Skin epidermis (tissue), 12 donors: ENCODE measurements at regions not wholly inside any gene's neighbourhood (a gene's known extent, or its start where the extent isn't known, plus 50 kb on each side); places are given as distances from the start of the nearest gene placed in this dataset.

ENCODE experiments used
- H3K27ac ChIP-seq, 21 experiments: fragments of 200-600 bp; sonication (generic) in 11 of 21; one replicate each; pipeline ENCODE4 v1.5.0; 2020; ENCODE audit warnings: mild to moderate bottlenecking in 3 of 21, inconsistent platforms in 2 of 21, moderate library complexity in 2 of 21
- H3K4me3 ChIP-seq, 7 experiments: fragments of 200-600 bp; sonication (generic) in 2 of 7; one replicate each; pipeline ENCODE4 v1.5.0; 2020; ENCODE audit warnings: inconsistent platforms in 2 of 7, mild to moderate bottlenecking in 2 of 7, moderate library complexity in 1 of 7

GRCh38 chr5:175015028-175015685 lies 290.8 kb downstream of the MSX2 start:
- no peak overlapping the region for H3K27ac ChIP-seq

GRCh38 chr5:175013251-175013650 lies 288.9 kb downstream of the MSX2 start:
- Histone ChIP-seq H3K27ac (no peak overlapping the region), H3K4me3 (no peak overlapping the region)

More at GRCh38 chr5:175015028-175015685, 290.8 kb downstream of the MSX2 start:
- H3K4me3 ChIP-seq: no peak overlapping the region

- Histone ChIP-seq H3K4me3 (no peak overlapping the region), H3K27ac (no peak overlapping the region)
Measured at GRCh38 chr5:175012267-175012666, 287.9 kb downstream of the MSX2 start.

DNA sequence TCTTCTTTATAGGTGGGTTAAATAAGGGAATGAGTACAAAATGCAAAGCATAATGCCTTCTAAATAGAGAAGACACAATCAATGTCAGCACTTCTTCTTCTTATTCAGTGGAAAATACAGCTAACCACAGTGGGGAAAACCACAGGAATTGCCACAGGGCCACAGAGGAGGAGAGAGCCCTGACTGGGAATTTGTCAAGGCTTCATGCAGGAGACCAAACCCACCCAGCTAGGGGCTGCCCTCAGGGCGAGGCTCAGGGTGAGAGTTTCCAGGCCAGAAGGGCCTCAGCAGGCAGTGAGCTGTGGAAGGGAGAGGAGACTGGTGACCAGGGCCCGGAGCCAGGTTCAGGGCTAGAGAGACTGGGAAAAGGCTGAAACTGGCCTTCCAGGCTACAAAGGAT lies 279.1 kb downstream of the MSX2 start:
- Histone ChIP-seq H3K4me3 (no peak overlapping the region), H3K27ac (no peak overlapping the region)

DNA sequence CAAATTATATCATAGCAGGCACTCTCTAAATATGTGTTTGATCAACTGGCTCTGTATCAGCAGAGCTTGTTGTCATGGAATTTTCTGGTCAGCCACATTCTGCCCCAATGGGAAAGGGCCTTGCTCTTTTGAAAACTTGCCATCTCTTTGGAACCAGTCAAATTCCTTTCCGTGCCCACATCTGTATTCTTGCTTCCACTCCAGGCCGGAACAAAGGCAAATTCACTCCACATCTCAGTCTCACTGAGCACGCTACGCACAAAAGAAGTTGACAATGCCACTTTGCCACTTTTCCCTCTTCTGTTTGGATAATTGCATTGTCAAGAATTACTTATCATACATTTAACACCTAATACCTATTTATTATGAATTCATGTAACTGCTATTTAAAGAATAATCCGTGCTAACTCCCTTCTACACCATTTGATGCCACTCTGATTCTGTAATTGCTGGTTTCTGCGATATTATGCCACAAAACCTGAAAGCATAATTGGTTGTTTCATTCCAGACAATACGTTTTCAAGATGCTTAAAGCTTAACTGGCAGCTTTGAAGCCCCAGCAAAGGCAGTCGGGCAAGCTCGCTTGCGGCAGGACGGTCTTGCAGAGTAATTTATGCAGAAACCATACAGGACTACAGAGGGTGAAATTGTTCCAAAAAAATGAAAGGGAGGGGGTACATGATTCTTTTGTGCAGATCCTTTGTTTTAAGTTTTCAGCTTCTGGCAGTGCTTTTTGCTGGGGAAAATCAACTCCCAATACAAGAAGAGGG lies 277.7 kb downstream of the MSX2 start:
- no peak overlapping the region for H3K27ac ChIP-seq
- no peak overlapping the region for H3K4me3 ChIP-seq

DNA sequence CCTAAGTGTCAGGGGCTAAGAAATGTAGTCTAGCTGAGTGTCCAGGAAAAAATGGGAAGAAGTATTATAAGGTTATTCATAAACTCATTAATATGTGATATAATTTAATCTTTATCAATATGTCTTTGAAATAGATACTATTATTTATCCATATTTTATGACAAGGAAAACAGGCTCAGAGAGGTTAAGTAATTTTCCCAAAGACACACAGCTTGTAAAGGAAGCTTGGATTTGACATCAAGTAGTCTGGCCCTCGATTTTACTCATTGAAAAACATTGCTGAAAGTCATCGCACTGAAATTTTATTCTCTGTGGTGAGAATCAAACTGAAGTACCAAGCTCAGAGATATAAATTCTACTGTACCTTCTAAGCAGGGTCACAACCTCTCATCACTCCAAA lies 276.9 kb downstream of the MSX2 start:
- no peak overlapping the region for H3K27ac ChIP-seq
- no peak overlapping the region for H3K4me3 ChIP-seq

DNA sequence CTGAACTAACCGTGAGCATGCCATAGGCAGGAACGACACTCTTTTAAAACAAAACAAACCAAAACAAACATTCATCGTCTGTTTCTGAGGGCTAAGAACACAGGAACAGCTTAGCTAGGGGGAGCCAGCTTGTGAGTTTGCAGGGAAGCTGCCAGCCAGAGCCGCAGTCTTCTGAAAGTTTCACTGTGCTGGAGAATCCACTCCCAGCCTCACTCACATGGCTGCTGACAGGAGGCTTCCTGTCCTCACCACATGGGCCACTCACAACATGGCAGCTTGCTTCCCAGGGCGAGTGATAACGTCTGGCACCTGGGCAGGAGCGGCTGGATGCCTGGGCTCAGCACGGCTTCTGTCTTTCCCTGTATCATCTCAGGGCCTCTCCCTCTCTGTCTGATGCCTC lies 275.2 kb downstream of the MSX2 start:
- Histone ChIP-seq H3K27ac (no peak overlapping the region), H3K4me3 (no peak overlapping the region)

- Histone ChIP-seq H3K27ac (no peak overlapping the region), H3K4me3 (no peak overlapping the region)
Measured at GRCh38 chr5:174998131-174998730, 273.8 kb downstream of the MSX2 start.

DNA sequence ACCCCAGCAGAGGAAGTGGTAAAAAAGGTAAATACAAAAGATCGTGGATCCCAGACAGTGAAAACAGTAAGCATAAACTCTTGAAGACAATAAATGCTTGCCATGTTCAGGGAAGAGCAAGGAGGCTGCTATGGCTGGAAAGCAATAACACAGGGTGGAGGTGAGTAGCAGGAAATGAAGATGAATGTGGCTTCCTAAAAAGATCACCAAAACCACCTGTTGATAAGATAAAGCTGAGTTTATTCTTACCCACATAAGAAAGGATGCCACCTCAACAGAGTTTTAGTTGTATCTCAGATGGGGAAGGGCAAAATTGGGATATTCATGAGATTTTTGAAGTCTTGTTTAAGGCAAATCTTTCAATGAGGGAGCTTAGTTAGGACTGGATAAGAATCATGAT lies 273.3 kb downstream of the MSX2 start:
- H3K27ac ChIP-seq: no peak overlapping the region
- H3K4me3 ChIP-seq: no peak overlapping the region

GRCh38 chr5:174996941-174997340 lies 272.6 kb downstream of the MSX2 start:
- Histone ChIP-seq H3K27ac (no peak overlapping the region), H3K4me3 (no peak overlapping the region)

DNA sequence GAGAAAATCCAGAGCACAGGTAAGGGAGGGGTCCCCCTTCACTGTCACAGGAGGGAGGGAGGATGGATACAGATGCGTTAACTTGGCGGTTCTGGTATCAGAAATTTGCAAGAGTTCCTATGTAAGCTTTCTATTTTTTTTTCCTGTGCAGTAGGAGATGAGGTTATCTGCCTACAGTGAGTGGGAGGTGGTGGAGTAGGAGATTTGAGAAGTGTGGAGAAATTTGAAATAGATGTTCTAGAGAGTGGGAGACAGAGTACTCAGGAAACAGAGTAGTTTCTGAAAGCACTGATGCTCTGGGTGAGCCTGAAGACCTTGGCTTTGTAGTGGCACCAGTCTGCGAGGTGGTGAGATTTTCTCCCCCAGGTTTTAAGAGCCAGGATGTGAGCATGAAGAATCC lies 271.4 kb downstream of the MSX2 start:
- Histone ChIP-seq H3K27ac (no peak overlapping the region), H3K4me3 (no peak overlapping the region)

- H3K4me3 ChIP-seq: no peak overlapping the region
- H3K27ac ChIP-seq: no peak overlapping the region
Measured at GRCh38 chr5:174991847-174992246, 267.5 kb downstream of the MSX2 start.

DNA sequence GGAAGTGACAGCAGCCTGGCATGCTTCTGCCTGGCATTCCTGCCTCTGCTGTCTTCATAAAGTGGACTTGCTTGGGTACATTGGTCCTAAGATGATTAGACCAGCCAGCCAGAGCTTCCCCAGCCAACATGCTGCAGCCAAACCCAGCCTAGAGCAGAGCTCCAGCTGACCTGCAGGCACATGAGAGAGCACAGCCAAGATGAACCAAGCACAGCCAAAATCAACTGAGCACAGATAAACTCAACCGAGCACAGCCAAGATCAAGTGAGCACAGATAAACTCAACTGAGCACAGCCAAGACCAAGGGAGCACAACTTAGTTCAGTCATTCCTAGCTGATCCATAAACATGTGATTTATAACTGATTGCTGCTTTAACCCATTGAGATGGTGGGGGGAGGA lies 266.5 kb downstream of the MSX2 start:
- Histone ChIP-seq H3K27ac (no peak overlapping the region), H3K4me3 (no peak overlapping the region)

GRCh38 chr5:174987443-174988012 lies 263.1 kb downstream of the MSX2 start:
- Histone ChIP-seq H3K4me3 (no peak overlapping the region), H3K27ac (peak overlapping the region in 1 of 21 experiments; percentile 9)

GRCh38 chr5:174984863-174985262 lies 260.5 kb downstream of the MSX2 start:
- H3K27ac ChIP-seq: no peak overlapping the region
- H3K4me3 ChIP-seq: no peak overlapping the region

DNA sequence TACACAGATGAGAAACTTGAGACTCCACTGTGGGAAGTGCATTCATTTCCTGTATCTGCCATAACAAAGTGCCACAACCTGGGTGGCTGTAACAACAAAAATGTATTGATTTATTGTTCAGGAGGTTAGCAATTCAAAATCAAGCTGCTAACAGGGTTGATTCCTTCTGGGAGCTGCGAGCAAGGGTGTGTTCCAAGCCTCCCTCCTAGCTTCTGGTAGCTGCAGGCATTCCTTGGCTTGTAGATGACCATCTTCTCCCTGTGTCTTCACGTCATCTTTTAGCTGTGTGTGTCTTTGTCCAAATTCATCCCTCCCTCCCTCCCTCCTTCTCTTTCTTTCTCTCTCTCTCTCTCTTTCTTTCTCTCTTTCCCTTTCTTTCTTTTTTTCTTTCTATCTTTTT lies 258.1 kb downstream of the MSX2 start:
- Histone ChIP-seq H3K4me3 (no peak overlapping the region), H3K27ac (no peak overlapping the region)

DNA sequence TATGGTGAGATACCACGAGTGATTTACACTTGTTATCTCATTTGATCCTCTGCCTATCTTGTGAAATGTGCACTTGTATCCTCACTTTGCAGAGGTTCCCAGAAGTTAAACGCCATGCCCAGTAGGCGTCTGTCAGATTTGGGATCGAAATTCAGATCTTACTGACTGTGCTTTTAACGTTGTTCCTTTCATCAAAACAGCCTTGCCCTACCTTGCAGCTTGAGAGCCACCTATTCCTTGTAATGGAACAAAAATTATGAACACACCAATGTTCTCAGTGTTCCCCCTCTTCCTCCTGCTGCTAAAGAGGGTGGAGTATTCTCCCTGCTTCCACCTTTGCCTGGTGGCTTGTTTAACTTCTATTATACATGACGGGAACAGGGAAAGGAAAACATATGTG lies 257.0 kb downstream of the MSX2 start:
- H3K27ac ChIP-seq: no peak overlapping the region
- H3K4me3 ChIP-seq: no peak overlapping the region

DNA sequence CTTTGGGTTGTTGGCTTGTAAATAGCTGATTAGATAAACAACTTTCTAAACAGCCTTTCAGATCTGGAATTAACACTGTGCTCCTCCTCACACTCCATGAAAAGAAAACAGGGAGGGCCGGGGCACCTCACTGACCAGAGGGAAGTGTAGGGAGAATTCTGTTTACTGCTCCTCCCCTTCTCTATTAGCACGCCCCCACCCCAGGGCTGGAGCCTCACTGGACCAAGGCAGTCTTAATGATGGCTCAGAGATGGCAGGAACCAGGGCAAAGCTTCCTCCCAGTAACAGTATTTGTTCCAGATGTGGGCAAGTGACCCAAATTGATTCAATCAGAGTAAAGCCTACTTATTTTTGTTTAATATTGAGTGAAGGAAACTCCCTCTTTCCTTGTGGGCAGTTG lies 256.6 kb downstream of the MSX2 start:
- Histone ChIP-seq H3K4me3 (no peak overlapping the region), H3K27ac (no peak overlapping the region)

- Histone ChIP-seq H3K4me3 (no peak overlapping the region), H3K27ac (no peak overlapping the region)
Measured at GRCh38 chr5:174972291-174972690, 247.9 kb downstream of the MSX2 start.

DNA sequence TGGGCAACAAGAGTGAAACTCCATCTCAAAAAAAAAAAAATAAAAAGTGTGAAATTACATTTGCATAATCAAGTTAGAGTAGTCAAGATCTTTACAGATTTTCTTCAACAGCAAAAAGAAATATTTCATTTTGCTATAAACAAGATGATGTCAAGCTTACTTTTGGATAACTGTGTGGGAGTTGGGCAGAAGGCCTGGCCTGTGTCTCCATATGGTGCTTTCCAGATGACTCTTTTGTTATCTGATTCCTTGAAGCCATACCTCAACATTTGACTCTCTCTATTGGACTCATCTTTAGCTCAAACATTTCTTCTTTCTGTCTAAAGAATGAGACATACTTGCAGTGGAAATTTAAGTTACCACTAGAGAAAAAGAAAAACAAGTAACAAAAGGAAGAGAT lies 246.8 kb downstream of the MSX2 start:
- no peak overlapping the region for H3K4me3 ChIP-seq
- H3K27ac ChIP-seq: no peak overlapping the region

DNA sequence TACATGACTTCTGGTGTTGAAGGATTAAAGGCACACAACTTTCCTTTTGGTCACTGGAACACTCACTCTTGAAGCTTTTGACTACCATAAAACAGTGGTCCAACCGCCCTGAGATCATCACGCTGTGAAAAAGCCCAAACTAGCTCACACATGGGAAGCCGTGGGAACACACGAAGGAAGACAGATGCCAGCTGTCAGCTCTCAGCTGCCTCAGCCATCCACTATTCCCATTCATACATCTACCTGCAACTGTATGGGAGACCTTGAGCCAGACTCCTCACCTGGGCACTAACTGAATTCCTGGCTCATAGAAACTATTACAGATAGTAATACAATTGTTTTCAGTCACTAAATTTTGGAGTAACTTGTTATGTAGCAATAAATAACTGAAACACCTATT lies 246.1 kb downstream of the MSX2 start:
- H3K4me3 ChIP-seq: no peak overlapping the region
- H3K27ac ChIP-seq: no peak overlapping the region
